SK-N-SH treated with all-trans-retinoic acid at 6 μM for 48 hours (cell line): ENCODE measurements at regions not wholly inside any gene's neighbourhood (a gene's known extent, or its start where the extent isn't known, plus 50 kb on each side); places are given as distances from the start of the nearest gene placed in this dataset.

Experiments
- CSDC2 ChIP-seq: fragments of 250-450 bp; sonication (Bioruptor Pico); IDR thresholded peaks from 2 replicates; pipeline ENCODE4 v1.5.0; 2020; ENCODE audit warnings: mild to moderate bottlenecking, moderate library complexity
- ESRRG ChIP-seq: fragments of 250-450 bp; sonication (Bioruptor Pico); IDR thresholded peaks from 2 replicates; pipeline ENCODE4 v1.6.1; 2021; ENCODE audit warnings: mild to moderate bottlenecking
- GLIS3 ChIP-seq: fragments of 250-450 bp; sonication (Bioruptor Pico); IDR thresholded peaks from 2 replicates; pipeline ENCODE4 v1.5.0; 2020; ENCODE audit warnings: mild to moderate bottlenecking, moderate library complexity
- ISL1 ChIP-seq: fragments of 250-450 bp; sonication (Bioruptor Pico); IDR thresholded peaks from 2 replicates; pipeline ENCODE4 v2.1.2; 2022; ENCODE audit warnings: mild to moderate bottlenecking, moderate library complexity
- RARB ChIP-seq: fragments of 250-450 bp; sonication (Bioruptor Pico); IDR thresholded peaks from 2 replicates; pipeline ENCODE4 v1.8.0; 2021; ENCODE audit warnings: mild to moderate bottlenecking, moderate library complexity
- SNAI2 ChIP-seq: fragments of 250-450 bp; sonication (Bioruptor Pico); IDR thresholded peaks from 2 replicates; pipeline ENCODE4 v1.5.0; 2020; ENCODE audit warnings: mild to moderate bottlenecking, moderate library complexity
- ZFP3 ChIP-seq: fragments of 250-450 bp; sonication (Bioruptor Pico); IDR thresholded peaks from 2 replicates; pipeline ENCODE4 v1.5.0; 2020; ENCODE audit warnings: mild to moderate bottlenecking, moderate library complexity
- ZFP30 ChIP-seq: fragments of 450-650 bp; formaldehyde crosslinking; IDR thresholded peaks from 2 replicates; pipeline ENCODE4 v1.5.0; 2022; ENCODE audit warnings: mild to moderate bottlenecking, moderate library complexity
- ZNF8 ChIP-seq: fragments of 450-650 bp; formaldehyde crosslinking; IDR thresholded peaks from 2 replicates; pipeline ENCODE4 v1.5.0; 2020; ENCODE audit warnings: mild to moderate bottlenecking, moderate library complexity
- TF ChIP-seq, protein P1 (sequence below): fragments of 250-450 bp; sonication (Bioruptor Pico); IDR thresholded peaks from 2 replicates; pipeline ENCODE4 v1.5.1; 2020; ENCODE audit warnings: low read depth, mild to moderate bottlenecking, moderate library complexity
- TF ChIP-seq, protein P2 (sequence below): fragments of 250-450 bp; sonication (Bioruptor Pico); IDR thresholded peaks from 2 replicates; pipeline ENCODE4 v1.5.0; 2020; ENCODE audit warnings: mild to moderate bottlenecking, moderate library complexity

DNA sequence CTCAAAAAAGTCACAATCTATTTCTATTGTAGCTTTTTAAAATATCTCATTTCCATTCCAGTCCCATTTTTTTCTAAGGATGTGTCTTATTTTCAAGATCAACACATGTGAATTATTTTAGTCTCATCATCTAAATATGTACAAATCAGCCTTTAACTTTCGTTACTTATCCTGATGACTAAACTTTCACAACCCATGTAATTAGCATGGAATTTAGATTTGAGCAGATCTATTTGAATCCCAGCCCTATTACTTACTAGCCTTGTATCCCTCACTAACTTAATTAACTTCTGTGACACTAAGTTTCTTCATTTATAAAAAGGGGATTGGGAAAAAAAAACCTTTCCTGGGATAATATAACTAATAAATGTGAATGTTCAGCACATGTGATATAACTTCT lies 81.1 kb downstream of the UFM1 start:
- TF ChIP-seq ZNF8 (CRISPR knock-in tag): no peak
- no peak for TF ChIP-seq GLIS3 (CRISPR knock-in tag)
- TF ChIP-seq CSDC2 (CRISPR knock-in tag): no peak
- no peak for TF ChIP-seq ESRRG (CRISPR knock-in tag)
- TF ChIP-seq, protein P1, sequence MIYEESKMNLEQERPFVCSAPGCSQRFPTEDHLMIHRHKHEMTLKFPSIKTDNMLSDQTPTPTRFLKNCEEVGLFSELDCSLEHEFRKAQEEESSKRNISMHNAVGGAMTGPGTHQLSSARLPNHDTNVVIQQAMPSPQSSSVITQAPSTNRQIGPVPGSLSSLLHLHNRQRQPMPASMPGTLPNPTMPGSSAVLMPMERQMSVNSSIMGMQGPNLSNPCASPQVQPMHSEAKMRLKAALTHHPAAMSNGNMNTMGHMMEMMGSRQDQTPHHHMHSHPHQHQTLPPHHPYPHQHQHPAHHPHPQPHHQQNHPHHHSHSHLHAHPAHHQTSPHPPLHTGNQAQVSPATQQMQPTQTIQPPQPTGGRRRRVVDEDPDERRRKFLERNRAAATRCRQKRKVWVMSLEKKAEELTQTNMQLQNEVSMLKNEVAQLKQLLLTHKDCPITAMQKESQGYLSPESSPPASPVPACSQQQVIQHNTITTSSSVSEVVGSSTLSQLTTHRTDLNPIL (CRISPR knock-in tag): no peak
- no peak for TF ChIP-seq RARB (CRISPR knock-in tag)
- TF ChIP-seq SNAI2 (CRISPR knock-in tag): no peak
- TF ChIP-seq ZFP30: no peak
- TF ChIP-seq, protein P2, sequence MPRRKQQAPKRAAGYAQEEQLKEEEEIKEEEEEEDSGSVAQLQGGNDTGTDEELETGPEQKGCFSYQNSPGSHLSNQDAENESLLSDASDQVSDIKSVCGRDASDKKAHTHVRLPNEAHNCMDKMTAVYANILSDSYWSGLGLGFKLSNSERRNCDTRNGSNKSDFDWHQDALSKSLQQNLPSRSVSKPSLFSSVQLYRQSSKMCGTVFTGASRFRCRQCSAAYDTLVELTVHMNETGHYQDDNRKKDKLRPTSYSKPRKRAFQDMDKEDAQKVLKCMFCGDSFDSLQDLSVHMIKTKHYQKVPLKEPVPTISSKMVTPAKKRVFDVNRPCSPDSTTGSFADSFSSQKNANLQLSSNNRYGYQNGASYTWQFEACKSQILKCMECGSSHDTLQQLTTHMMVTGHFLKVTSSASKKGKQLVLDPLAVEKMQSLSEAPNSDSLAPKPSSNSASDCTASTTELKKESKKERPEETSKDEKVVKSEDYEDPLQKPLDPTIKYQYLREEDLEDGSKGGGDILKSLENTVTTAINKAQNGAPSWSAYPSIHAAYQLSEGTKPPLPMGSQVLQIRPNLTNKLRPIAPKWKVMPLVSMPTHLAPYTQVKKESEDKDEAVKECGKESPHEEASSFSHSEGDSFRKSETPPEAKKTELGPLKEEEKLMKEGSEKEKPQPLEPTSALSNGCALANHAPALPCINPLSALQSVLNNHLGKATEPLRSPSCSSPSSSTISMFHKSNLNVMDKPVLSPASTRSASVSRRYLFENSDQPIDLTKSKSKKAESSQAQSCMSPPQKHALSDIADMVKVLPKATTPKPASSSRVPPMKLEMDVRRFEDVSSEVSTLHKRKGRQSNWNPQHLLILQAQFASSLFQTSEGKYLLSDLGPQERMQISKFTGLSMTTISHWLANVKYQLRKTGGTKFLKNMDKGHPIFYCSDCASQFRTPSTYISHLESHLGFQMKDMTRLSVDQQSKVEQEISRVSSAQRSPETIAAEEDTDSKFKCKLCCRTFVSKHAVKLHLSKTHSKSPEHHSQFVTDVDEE (CRISPR knock-in tag): no peak
- TF ChIP-seq ZFP3 (CRISPR knock-in tag): no peak
- no peak for TF ChIP-seq ISL1 (CRISPR knock-in tag)
